ENCODE measurements at regions not wholly inside any gene's neighbourhood (a gene's known extent, or its start where the extent isn't known, plus 50 kb on each side); places are given as distances from the start of the nearest gene placed in this dataset.

GRCh38 chr4:79209822-79210635 is 115.8 kb downstream of the NAA11 start:
- Histone ChIP-seq H3K4me3 (IDR thresholded peaks at IDR 0.05; ENCODE audit: insufficient read depth, low read depth, low read length) (no peak overlapping the region), H3K27me3 (ENCODE audit: insufficient read depth, low read depth) (no peaks in the 10 kb centered on the region), H3K79me2 (ENCODE audit: insufficient read depth, low read depth) (no peaks in the 10 kb centered on the region), H3K9ac (no peak overlapping the region), H2AFZ (ENCODE audit: low read depth) (no peak overlapping the region), H3K4me1 (ENCODE audit: low read depth, poor library complexity, severe bottlenecking) (no peaks in the 10 kb centered on the region), H3K27ac (no peak overlapping the region), H4K20me1 (ENCODE audit: insufficient read depth) (no peaks in the 10 kb centered on the region), H3K4me2 (no peak overlapping the region), H3K36me3 (ENCODE audit: insufficient read depth) (no peaks in the 10 kb centered on the region)
- TF ChIP-seq, protein P1, sequence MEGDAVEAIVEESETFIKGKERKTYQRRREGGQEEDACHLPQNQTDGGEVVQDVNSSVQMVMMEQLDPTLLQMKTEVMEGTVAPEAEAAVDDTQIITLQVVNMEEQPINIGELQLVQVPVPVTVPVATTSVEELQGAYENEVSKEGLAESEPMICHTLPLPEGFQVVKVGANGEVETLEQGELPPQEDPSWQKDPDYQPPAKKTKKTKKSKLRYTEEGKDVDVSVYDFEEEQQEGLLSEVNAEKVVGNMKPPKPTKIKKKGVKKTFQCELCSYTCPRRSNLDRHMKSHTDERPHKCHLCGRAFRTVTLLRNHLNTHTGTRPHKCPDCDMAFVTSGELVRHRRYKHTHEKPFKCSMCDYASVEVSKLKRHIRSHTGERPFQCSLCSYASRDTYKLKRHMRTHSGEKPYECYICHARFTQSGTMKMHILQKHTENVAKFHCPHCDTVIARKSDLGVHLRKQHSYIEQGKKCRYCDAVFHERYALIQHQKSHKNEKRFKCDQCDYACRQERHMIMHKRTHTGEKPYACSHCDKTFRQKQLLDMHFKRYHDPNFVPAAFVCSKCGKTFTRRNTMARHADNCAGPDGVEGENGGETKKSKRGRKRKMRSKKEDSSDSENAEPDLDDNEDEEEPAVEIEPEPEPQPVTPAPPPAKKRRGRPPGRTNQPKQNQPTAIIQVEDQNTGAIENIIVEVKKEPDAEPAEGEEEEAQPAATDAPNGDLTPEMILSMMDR (conservative IDR thresholded peaks at IDR 0.05; ENCODE audit: low read depth, low read length), result no peak

- Histone ChIP-seq H3K27ac (no peak overlapping the region), H2AFZ (ENCODE audit: low read depth) (no peak overlapping the region), H3K36me3 (ENCODE audit: insufficient read depth) (no peaks in the 10 kb centered on the region), H4K20me1 (ENCODE audit: insufficient read depth) (no peaks in the 10 kb centered on the region), H3K4me2 (no peak overlapping the region), H3K4me3 (IDR thresholded peaks at IDR 0.05; ENCODE audit: insufficient read depth, low read depth, low read length) (no peak overlapping the region), H3K79me2 (ENCODE audit: insufficient read depth, low read depth) (no peaks in the 10 kb centered on the region), H3K9ac (no peak overlapping the region), H3K27me3 (ENCODE audit: insufficient read depth, low read depth) (no peaks in the 10 kb centered on the region), H3K4me1 (ENCODE audit: low read depth, poor library complexity, severe bottlenecking) (no peaks in the 10 kb centered on the region)
- TF ChIP-seq, protein P1 (conservative IDR thresholded peaks at IDR 0.05; ENCODE audit: low read depth, low read length), result no peak
Observed at GRCh38 chr4:79209081-79209480, 116.8 kb downstream of the NAA11 start.

GRCh38 chr4:79207281-79207680 is 118.6 kb downstream of the NAA11 start:
- Histone ChIP-seq H3K4me1 (ENCODE audit: low read depth, poor library complexity, severe bottlenecking) (no peaks in the 10 kb centered on the region), H3K36me3 (ENCODE audit: insufficient read depth) (no peaks in the 10 kb centered on the region), H3K27ac (no peak overlapping the region), H4K20me1 (ENCODE audit: insufficient read depth) (no peaks in the 10 kb centered on the region), H3K27me3 (ENCODE audit: insufficient read depth, low read depth) (no peaks in the 10 kb centered on the region), H2AFZ (ENCODE audit: low read depth) (no peak overlapping the region), H3K4me3 (IDR thresholded peaks at IDR 0.05; ENCODE audit: insufficient read depth, low read depth, low read length) (no peak overlapping the region), H3K9ac (no peak overlapping the region), H3K4me2 (no peak overlapping the region), H3K79me2 (ENCODE audit: insufficient read depth, low read depth) (no peaks in the 10 kb centered on the region)
- TF ChIP-seq, protein P1 (conservative IDR thresholded peaks at IDR 0.05; ENCODE audit: low read depth, low read length), result no peak

DNA sequence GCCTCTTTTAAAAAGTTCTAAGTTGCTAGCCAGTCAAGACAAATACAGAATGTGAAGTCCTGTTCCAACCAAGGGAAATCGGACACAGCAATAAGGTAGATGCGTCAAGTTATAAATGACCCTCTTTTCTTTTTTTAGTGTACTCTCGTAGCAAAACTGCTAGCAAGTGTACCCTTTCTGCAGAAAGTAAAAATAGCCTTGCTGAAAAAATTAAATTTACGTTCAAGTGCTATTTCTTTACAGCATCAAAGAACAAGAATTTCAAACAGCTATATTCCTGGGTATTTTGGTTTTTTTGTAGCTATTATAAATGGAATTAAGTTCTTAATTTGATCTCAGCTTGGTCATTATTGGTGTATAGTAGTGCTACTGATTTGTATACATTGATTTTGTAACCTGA is 119.2 kb downstream of the NAA11 start:
- Histone ChIP-seq H3K27me3 (ENCODE audit: insufficient read depth, low read depth) (no peaks in the 10 kb centered on the region), H3K4me1 (ENCODE audit: low read depth, poor library complexity, severe bottlenecking) (no peaks in the 10 kb centered on the region), H3K36me3 (ENCODE audit: insufficient read depth) (no peaks in the 10 kb centered on the region), H4K20me1 (ENCODE audit: insufficient read depth) (no peaks in the 10 kb centered on the region), H3K79me2 (ENCODE audit: insufficient read depth, low read depth) (no peaks in the 10 kb centered on the region), H3K9ac (no peak overlapping the region), H3K4me2 (no peak overlapping the region), H2AFZ (ENCODE audit: low read depth) (no peak overlapping the region), H3K4me3 (IDR thresholded peaks at IDR 0.05; ENCODE audit: insufficient read depth, low read depth, low read length) (no peak overlapping the region), H3K27ac (no peak overlapping the region)
- TF ChIP-seq, protein P1 (conservative IDR thresholded peaks at IDR 0.05; ENCODE audit: low read depth, low read length), result no peak
